ENCODE measurements at regions not wholly inside any gene's neighbourhood (a gene's known extent, or its start where the extent isn't known, plus 50 kb on each side); places are given as distances from the start of the nearest gene placed in this dataset.

DNA sequence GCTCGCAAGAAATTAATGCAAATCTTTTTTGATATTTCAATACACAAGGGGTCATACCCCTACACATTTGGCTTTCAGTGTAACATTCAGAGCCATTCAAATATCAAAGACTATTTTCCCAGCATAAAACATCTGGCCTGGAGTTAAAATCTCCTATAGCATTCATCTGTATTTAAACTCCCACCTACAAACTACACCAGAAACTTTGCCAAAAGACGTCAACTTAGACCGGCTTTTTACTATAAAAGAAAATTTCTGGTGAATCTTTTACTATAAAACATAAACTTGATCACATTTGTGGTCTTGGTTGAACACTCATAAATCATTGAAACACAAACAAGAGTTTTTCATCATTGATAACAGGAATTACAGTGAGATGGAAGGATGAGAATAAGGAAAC, 473.3 kb upstream of the DCN start:
- TF ChIP-seq, protein P1, sequence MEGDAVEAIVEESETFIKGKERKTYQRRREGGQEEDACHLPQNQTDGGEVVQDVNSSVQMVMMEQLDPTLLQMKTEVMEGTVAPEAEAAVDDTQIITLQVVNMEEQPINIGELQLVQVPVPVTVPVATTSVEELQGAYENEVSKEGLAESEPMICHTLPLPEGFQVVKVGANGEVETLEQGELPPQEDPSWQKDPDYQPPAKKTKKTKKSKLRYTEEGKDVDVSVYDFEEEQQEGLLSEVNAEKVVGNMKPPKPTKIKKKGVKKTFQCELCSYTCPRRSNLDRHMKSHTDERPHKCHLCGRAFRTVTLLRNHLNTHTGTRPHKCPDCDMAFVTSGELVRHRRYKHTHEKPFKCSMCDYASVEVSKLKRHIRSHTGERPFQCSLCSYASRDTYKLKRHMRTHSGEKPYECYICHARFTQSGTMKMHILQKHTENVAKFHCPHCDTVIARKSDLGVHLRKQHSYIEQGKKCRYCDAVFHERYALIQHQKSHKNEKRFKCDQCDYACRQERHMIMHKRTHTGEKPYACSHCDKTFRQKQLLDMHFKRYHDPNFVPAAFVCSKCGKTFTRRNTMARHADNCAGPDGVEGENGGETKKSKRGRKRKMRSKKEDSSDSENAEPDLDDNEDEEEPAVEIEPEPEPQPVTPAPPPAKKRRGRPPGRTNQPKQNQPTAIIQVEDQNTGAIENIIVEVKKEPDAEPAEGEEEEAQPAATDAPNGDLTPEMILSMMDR (IDR thresholded peaks at IDR 0.05 in 8 of 11, conservative IDR thresholded peaks at IDR 0.05 in 3 of 11), result no peak
- no peak for TF ChIP-seq POLR2A (IDR thresholded peaks at IDR 0.05)
